ENCODE measurements at regions not wholly inside any gene's neighbourhood (a gene's known extent, or its start where the extent isn't known, plus 50 kb on each side); places are given as distances from the start of the nearest gene placed in this dataset.

- no peak for TF ChIP-seq POLR2AphosphoS5 (IDR thresholded peaks at IDR 0.05)
- TF ChIP-seq, protein P1, sequence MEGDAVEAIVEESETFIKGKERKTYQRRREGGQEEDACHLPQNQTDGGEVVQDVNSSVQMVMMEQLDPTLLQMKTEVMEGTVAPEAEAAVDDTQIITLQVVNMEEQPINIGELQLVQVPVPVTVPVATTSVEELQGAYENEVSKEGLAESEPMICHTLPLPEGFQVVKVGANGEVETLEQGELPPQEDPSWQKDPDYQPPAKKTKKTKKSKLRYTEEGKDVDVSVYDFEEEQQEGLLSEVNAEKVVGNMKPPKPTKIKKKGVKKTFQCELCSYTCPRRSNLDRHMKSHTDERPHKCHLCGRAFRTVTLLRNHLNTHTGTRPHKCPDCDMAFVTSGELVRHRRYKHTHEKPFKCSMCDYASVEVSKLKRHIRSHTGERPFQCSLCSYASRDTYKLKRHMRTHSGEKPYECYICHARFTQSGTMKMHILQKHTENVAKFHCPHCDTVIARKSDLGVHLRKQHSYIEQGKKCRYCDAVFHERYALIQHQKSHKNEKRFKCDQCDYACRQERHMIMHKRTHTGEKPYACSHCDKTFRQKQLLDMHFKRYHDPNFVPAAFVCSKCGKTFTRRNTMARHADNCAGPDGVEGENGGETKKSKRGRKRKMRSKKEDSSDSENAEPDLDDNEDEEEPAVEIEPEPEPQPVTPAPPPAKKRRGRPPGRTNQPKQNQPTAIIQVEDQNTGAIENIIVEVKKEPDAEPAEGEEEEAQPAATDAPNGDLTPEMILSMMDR (IDR thresholded peaks at IDR 0.05) = no peak
- TF ChIP-seq POLR2A (IDR thresholded peaks at IDR 0.05; ENCODE audit: low read depth) = no peak
Observed at GRCh38 chr20:52524861-52525260, 333.3 kb upstream of the ZFP64 start.

Measured in esophagus muscularis mucosa (tissue), 3 donors.